ENCODE measurements at regions not wholly inside any gene's neighbourhood (a gene's known extent, or its start where the extent isn't known, plus 50 kb on each side); places are given as distances from the start of the nearest gene placed in this dataset.
"Not testable (repeated sequence)": the region's sequence is repeated elsewhere in the genome, so short reads cannot be mapped to it uniquely, and the experiment has no call there.

GRCh38 chr14:55832974-55833373 lies 253.0 kb downstream of the KTN1 start:
- Histone ChIP-seq H3K4me1 (replicated peaks) (peaks cover 21% of the 10 kb centered on the region), H3K4me3 (no peak overlapping the region), H3K9me3 (replicated peaks) (no peaks in the 10 kb centered on the region), H3K36me3 (no peaks in the 10 kb centered on the region), H3K27me3 (replicated peaks) (no peaks in the 10 kb centered on the region), H3K27ac (0 out of 2 replicates have a peak overlapping the region, but pooled peaks have one; percentile 26)
- no peak for DNase-seq (ENCODE audit: low read depth in 1 of 2, low spot score in 2 of 2)

GRCh38 chr14:55834390-55834789 lies 254.4 kb downstream of the KTN1 start:
- no peak overlapping the region for H3K4me3 ChIP-seq

GRCh38 chr14:55835985-55836384 lies 256.0 kb downstream of the KTN1 start:
- H3K27ac ChIP-seq, result no peak overlapping the region
- H3K4me3 ChIP-seq, result no peak overlapping the region
- H3K9me3 ChIP-seq (replicated peaks), result no peaks in the 10 kb centered on the region
- H3K36me3 ChIP-seq, result no peaks in the 10 kb centered on the region
- DNase-seq (ENCODE audit: low read depth in 1 of 2, low spot score in 2 of 2), result no peak
- peaks cover 30% of the 10 kb centered on the region for H3K4me1 ChIP-seq (replicated peaks)
- H3K27me3 ChIP-seq (replicated peaks), result no peaks in the 10 kb centered on the region

More at GRCh38 chr14:55834390-55834789, 254.4 kb downstream of the KTN1 start:
- Histone ChIP-seq H3K4me1 (replicated peaks) (peaks cover 30% of the 10 kb centered on the region), H3K27me3 (replicated peaks) (no peaks in the 10 kb centered on the region), H3K9me3 (replicated peaks) (no peaks in the 10 kb centered on the region), H3K36me3 (no peaks in the 10 kb centered on the region), H3K27ac (no peak overlapping the region)
- no peak for DNase-seq (ENCODE audit: low read depth in 1 of 2, low spot score in 2 of 2)

- Histone ChIP-seq H3K27ac (no peak overlapping the region), H3K27me3 (replicated peaks) (no peaks in the 10 kb centered on the region), H3K4me3 (no peak overlapping the region), H3K9me3 (replicated peaks) (no peaks in the 10 kb centered on the region), H3K36me3 (no peaks in the 10 kb centered on the region), H3K4me1 (replicated peaks) (peaks cover 16% of the 10 kb centered on the region)
- DNase-seq (ENCODE audit: low read depth in 1 of 2, low spot score in 2 of 2), result no peak
Measured at GRCh38 chr14:55837467-55837866, 257.5 kb downstream of the KTN1 start.

- H3K4me1 ChIP-seq (replicated peaks), result peaks cover 8% of the 10 kb centered on the region
- H3K27ac ChIP-seq, result no peak overlapping the region
Measured at GRCh38 chr14:55838529-55839052, 258.6 kb downstream of the KTN1 start.

GRCh38 chr14:55839301-55839947 lies 259.4 kb downstream of the KTN1 start:
- not testable (repeated sequence) for H3K27ac ChIP-seq; DNase-seq (ENCODE audit: low read depth in 1 of 2, low spot score in 2 of 2); H3K9me3 ChIP-seq (replicated peaks); H3K27me3 ChIP-seq (replicated peaks); H3K36me3 ChIP-seq; H3K4me3 ChIP-seq; H3K4me1 ChIP-seq (replicated peaks)

More at GRCh38 chr14:55838529-55839052, 258.6 kb downstream of the KTN1 start:
- no peaks in the 10 kb centered on the region for H3K36me3 ChIP-seq
- no peak overlapping the region for H3K4me3 ChIP-seq
- no peaks in the 10 kb centered on the region for H3K9me3 ChIP-seq (replicated peaks)
- peak in 1 of 2 experiments; percentile 17 for DNase-seq (ENCODE audit: low read depth in 1 of 2, low spot score in 2 of 2)
- no peaks in the 10 kb centered on the region for H3K27me3 ChIP-seq (replicated peaks)

- Histone ChIP-seq H3K27ac (no peak overlapping the region), H3K4me1 (replicated peaks) (peaks cover 8% of the 10 kb centered on the region), H3K4me3 (no peak overlapping the region), H3K9me3 (replicated peaks) (no peaks in the 10 kb centered on the region), H3K27me3 (replicated peaks) (no peaks in the 10 kb centered on the region), H3K36me3 (no peaks in the 10 kb centered on the region)
- DNase-seq (ENCODE audit: low read depth in 1 of 2, low spot score in 2 of 2), result no peak
Measured at GRCh38 chr14:55840821-55841220, 260.8 kb downstream of the KTN1 start.

GRCh38 chr14:55841625-55842024 lies 261.6 kb downstream of the KTN1 start:
- H3K27me3 ChIP-seq (replicated peaks), result no peaks in the 10 kb centered on the region
- no peaks in the 10 kb centered on the region for H3K9me3 ChIP-seq (replicated peaks)
- no peak overlapping the region for H3K4me3 ChIP-seq
- H3K36me3 ChIP-seq, result no peaks in the 10 kb centered on the region
- DNase-seq (ENCODE audit: low read depth in 1 of 2, low spot score in 2 of 2), result no peak
- H3K4me1 ChIP-seq (replicated peaks), result peaks cover 15% of the 10 kb centered on the region
- no peak overlapping the region for H3K27ac ChIP-seq

GRCh38 chr14:55843718-55844403 lies 263.9 kb downstream of the KTN1 start:
- Histone ChIP-seq H3K4me1 (replicated peaks) (peaks cover 29% of the 10 kb centered on the region), H3K9me3 (replicated peaks) (no peaks in the 10 kb centered on the region), H3K27me3 (replicated peaks) (no peaks in the 10 kb centered on the region), H3K27ac (no peak overlapping the region), H3K36me3 (no peaks in the 10 kb centered on the region), H3K4me3 (no peak overlapping the region)
- DNase-seq (ENCODE audit: low read depth in 1 of 2, low spot score in 2 of 2), result no peak

- Histone ChIP-seq H3K27me3 (replicated peaks) (no peaks in the 10 kb centered on the region), H3K9me3 (replicated peaks) (no peaks in the 10 kb centered on the region), H3K4me1 (replicated peaks) (peaks cover 40% of the 10 kb centered on the region), H3K36me3 (no peaks in the 10 kb centered on the region), H3K27ac (no peak overlapping the region), H3K4me3 (no peak overlapping the region)
- no peak for DNase-seq (ENCODE audit: low read depth in 1 of 2, low spot score in 2 of 2)
Measured at GRCh38 chr14:55845963-55846825, 266.2 kb downstream of the KTN1 start.

- Histone ChIP-seq H3K36me3 (no peaks in the 10 kb centered on the region), H3K4me3 (no peak overlapping the region), H3K9me3 (replicated peaks) (no peaks in the 10 kb centered on the region), H3K27ac (peak overlapping the region; percentile 11), H3K27me3 (replicated peaks) (no peaks in the 10 kb centered on the region), H3K4me1 (replicated peaks) (peaks cover 46% of the 10 kb centered on the region)
- no peak for DNase-seq (ENCODE audit: low read depth in 1 of 2, low spot score in 2 of 2)
Measured at GRCh38 chr14:55846826-55847446, 266.9 kb downstream of the KTN1 start.

- H3K27ac ChIP-seq, result peak overlapping the region; percentile 66
- no peaks in the 10 kb centered on the region for H3K9me3 ChIP-seq (replicated peaks)
- H3K36me3 ChIP-seq, result no peaks in the 10 kb centered on the region
- peaks cover 46% of the 10 kb centered on the region for H3K4me1 ChIP-seq (replicated peaks)
- no peaks in the 10 kb centered on the region for H3K27me3 ChIP-seq (replicated peaks)
- no peak overlapping the region for H3K4me3 ChIP-seq
- peak in 1 of 2 experiments; percentile 67 for DNase-seq (ENCODE audit: low read depth in 1 of 2, low spot score in 2 of 2)
Measured at GRCh38 chr14:55847766-55848165, 267.8 kb downstream of the KTN1 start.

GRCh38 chr14:55848964-55849363 lies 269.0 kb downstream of the KTN1 start:
- H3K27ac ChIP-seq, result no peak overlapping the region
- peaks cover 46% of the 10 kb centered on the region for H3K4me1 ChIP-seq (replicated peaks)
- DNase-seq (ENCODE audit: low read depth in 1 of 2, low spot score in 2 of 2), result no peak
- no peaks in the 10 kb centered on the region for H3K9me3 ChIP-seq (replicated peaks)
- no peaks in the 10 kb centered on the region for H3K27me3 ChIP-seq (replicated peaks)
- no peaks in the 10 kb centered on the region for H3K36me3 ChIP-seq
- H3K4me3 ChIP-seq, result no peak overlapping the region
